ENCODE measurements at regions not wholly inside any gene's neighbourhood (a gene's known extent, or its start where the extent isn't known, plus 50 kb on each side); places are given as distances from the start of the nearest gene placed in this dataset.

- TF ChIP-seq POLR2A (IDR thresholded peaks at IDR 0.05; ENCODE audit: extremely low read depth, insufficient read length) = no peak
- TF ChIP-seq MYC (IDR thresholded peaks at IDR 0.05; ENCODE audit: low read depth, low read length) = no peak
- TF ChIP-seq MAX (IDR thresholded peaks at IDR 0.05; ENCODE audit: low read depth, low read length) = no peak
- TF ChIP-seq CTCF (IDR thresholded peaks at IDR 0.05; ENCODE audit: low read depth, low read length) = no peak
- no peak overlapping the region for H3K4me3 ChIP-seq (ENCODE audit: low read depth, low read length)
- no peak for DNase-seq (ENCODE audit: low read depth)
Measured at GRCh38 chr22:19625331-19626041, 88.8 kb upstream of the SEPTIN5 start.

GRCh38 chr22:19626042-19626587 is 88.2 kb upstream of the SEPTIN5 start:
- DNase-seq (ENCODE audit: low read depth) = no peak
- no peak overlapping the region for H3K4me3 ChIP-seq (ENCODE audit: low read depth, low read length)
- no peak for TF ChIP-seq CTCF (IDR thresholded peaks at IDR 0.05; ENCODE audit: low read depth, low read length)
- TF ChIP-seq POLR2A (IDR thresholded peaks at IDR 0.05; ENCODE audit: extremely low read depth, insufficient read length) = no peak
- TF ChIP-seq MAX (IDR thresholded peaks at IDR 0.05; ENCODE audit: low read depth, low read length) = no peak
- TF ChIP-seq MYC (IDR thresholded peaks at IDR 0.05; ENCODE audit: low read depth, low read length) = no peak

- no peak overlapping the region for H3K4me3 ChIP-seq (ENCODE audit: low read depth, low read length)
- no peak for TF ChIP-seq CTCF (IDR thresholded peaks at IDR 0.05; ENCODE audit: low read depth, low read length)
- TF ChIP-seq MYC (IDR thresholded peaks at IDR 0.05; ENCODE audit: low read depth, low read length) = no peak
- TF ChIP-seq POLR2A (IDR thresholded peaks at IDR 0.05; ENCODE audit: extremely low read depth, insufficient read length) = no peak
- TF ChIP-seq MAX (IDR thresholded peaks at IDR 0.05; ENCODE audit: low read depth, low read length) = no peak
- DNase-seq (ENCODE audit: low read depth) = no peak
Measured at GRCh38 chr22:19626666-19627065, 87.6 kb upstream of the SEPTIN5 start.

GRCh38 chr22:19628038-19628776 is 86.1 kb upstream of the SEPTIN5 start:
- TF ChIP-seq MAX (IDR thresholded peaks at IDR 0.05; ENCODE audit: low read depth, low read length) (no peak), CTCF (IDR thresholded peaks at IDR 0.05; ENCODE audit: low read depth, low read length) (no peak), POLR2A (IDR thresholded peaks at IDR 0.05; ENCODE audit: extremely low read depth, insufficient read length) (no peak), MYC (IDR thresholded peaks at IDR 0.05; ENCODE audit: low read depth, low read length) (no peak)
- DNase-seq (ENCODE audit: low read depth) = no peak
- H3K4me3 ChIP-seq (ENCODE audit: low read depth, low read length) = no peak overlapping the region

- DNase-seq (ENCODE audit: low read depth) = no peak
- H3K4me3 ChIP-seq (ENCODE audit: low read depth, low read length) = no peak overlapping the region
- TF ChIP-seq POLR2A (IDR thresholded peaks at IDR 0.05; ENCODE audit: extremely low read depth, insufficient read length) (no peak), CTCF (IDR thresholded peaks at IDR 0.05; ENCODE audit: low read depth, low read length) (no peak), MAX (IDR thresholded peaks at IDR 0.05; ENCODE audit: low read depth, low read length) (no peak), MYC (IDR thresholded peaks at IDR 0.05; ENCODE audit: low read depth, low read length) (no peak)
Measured at GRCh38 chr22:19629331-19629719, 85.0 kb upstream of the SEPTIN5 start.

Data from NB4 (cell line).